Mesothelial cell of epicardium (in vitro differentiated cells): ENCODE measurements at regions not wholly inside any gene's neighbourhood (a gene's known extent, or its start where the extent isn't known, plus 50 kb on each side); places are given as distances from the start of the nearest gene placed in this dataset.
"Not testable (repeated sequence)": the region's sequence is repeated elsewhere in the genome, so short reads cannot be mapped to it uniquely, and the experiment has no call there.

Experiments
- DNase-seq, 2 experiments: peaks; one replicate each; pipeline ENCODE4 v3.0.0; 2021; ENCODE audit warnings: low spot score in 2 of 2; ENCODE audit not compliant: unreplicated experiment in 2 of 2
- H3K27ac Mint-ChIP-seq: 2 replicates; pipeline ENCODE4 v1.8.0; 2021; ENCODE audit warnings: mixed read lengths
- H3K27me3 Mint-ChIP-seq: 2 replicates; pipeline ENCODE4 v1.8.0; 2021; ENCODE audit warnings: low read depth, mixed read lengths
- H3K36me3 Mint-ChIP-seq: 2 replicates; pipeline ENCODE4 v1.8.0; 2021; ENCODE audit warnings: mixed read lengths
- H3K4me1 Mint-ChIP-seq: 2 replicates; pipeline ENCODE4 v1.8.0; 2021; ENCODE audit warnings: mixed read lengths
- H3K4me3 Mint-ChIP-seq: 2 replicates; pipeline ENCODE4 v1.8.0; 2021; ENCODE audit warnings: mild to moderate bottlenecking, moderate library complexity, mixed read lengths
- H3K9me3 Mint-ChIP-seq: 2 replicates; pipeline ENCODE4 v1.8.0; 2021; ENCODE audit warnings: mixed read lengths
- CTCF ChIP-seq: fragments of 200-600 bp; sonication (generic); IDR thresholded peaks from one replicate; pipeline ENCODE4 v1.5.0; 2021; ENCODE audit warnings: antibody characterized with exemption; ENCODE audit not compliant: unreplicated experiment

- H3K27ac Mint-ChIP-seq = no peak overlapping the region
- no peaks in the 10 kb centered on the region for H3K4me1 Mint-ChIP-seq
- H3K9me3 Mint-ChIP-seq = peaks cover 13% of the 10 kb centered on the region
- no peaks in the 10 kb centered on the region for H3K27me3 Mint-ChIP-seq
- TF ChIP-seq CTCF = no peak
- no peaks in the 10 kb centered on the region for H3K36me3 Mint-ChIP-seq
- H3K4me3 Mint-ChIP-seq = no peak overlapping the region
- DNase-seq = no peak
Measured at GRCh38 chr6:133809406-133809805, 79.5 kb upstream of the TCF21 start.

GRCh38 chr6:133811557-133811956 lies 77.4 kb upstream of the TCF21 start:
- Mint-ChIP-seq H3K4me1 (no peaks in the 10 kb centered on the region), H3K27ac (no peak overlapping the region), H3K4me3 (no peak overlapping the region), H3K36me3 (no peaks in the 10 kb centered on the region), H3K27me3 (peaks cover 2% of the 10 kb centered on the region), H3K9me3 (peaks cover 13% of the 10 kb centered on the region)
- no peak for TF ChIP-seq CTCF
- no peak for DNase-seq

- not testable (repeated sequence) for H3K4me3 Mint-ChIP-seq, H3K27me3 Mint-ChIP-seq, H3K27ac Mint-ChIP-seq, H3K36me3 Mint-ChIP-seq, DNase-seq, H3K4me1 Mint-ChIP-seq
- peaks cover 13% of the 10 kb centered on the region for H3K9me3 Mint-ChIP-seq
Measured at GRCh38 chr6:133812446-133812845, 76.5 kb upstream of the TCF21 start.

GRCh38 chr6:133814238-133814637 lies 74.7 kb upstream of the TCF21 start:
- H3K4me3 Mint-ChIP-seq = no peak overlapping the region
- H3K9me3 Mint-ChIP-seq = peaks cover 13% of the 10 kb centered on the region

GRCh38 chr6:133814797-133815196 lies 74.1 kb upstream of the TCF21 start:
- Mint-ChIP-seq H3K27ac (no peak overlapping the region), H3K4me1 (no peaks in the 10 kb centered on the region), H3K27me3 (peaks cover 2% of the 10 kb centered on the region), H3K36me3 (no peaks in the 10 kb centered on the region), H3K4me3 (no peak overlapping the region), H3K9me3 (peaks cover 12% of the 10 kb centered on the region)
- no peak for DNase-seq
- no peak for TF ChIP-seq CTCF

More at GRCh38 chr6:133814238-133814637, 74.7 kb upstream of the TCF21 start:
- DNase-seq = no peak
- no peak for TF ChIP-seq CTCF
- Mint-ChIP-seq H3K27ac (no peak overlapping the region), H3K27me3 (peaks cover 2% of the 10 kb centered on the region), H3K4me1 (no peaks in the 10 kb centered on the region), H3K36me3 (no peaks in the 10 kb centered on the region)

- Mint-ChIP-seq H3K27me3 (peaks cover 2% of the 10 kb centered on the region), H3K4me1 (no peaks in the 10 kb centered on the region), H3K36me3 (no peaks in the 10 kb centered on the region), H3K27ac (no peak overlapping the region), H3K9me3 (peaks cover 9% of the 10 kb centered on the region), H3K4me3 (no peak overlapping the region)
- no peak for DNase-seq
- no peak for TF ChIP-seq CTCF
Measured at GRCh38 chr6:133815313-133815712, 73.6 kb upstream of the TCF21 start.
